GM23248 (cell line): ENCODE measurements at regions not wholly inside any gene's neighbourhood (a gene's known extent, or its start where the extent isn't known, plus 50 kb on each side); places are given as distances from the start of the nearest gene placed in this dataset.

Source experiments
- EZH2 ChIP-seq: fragments of 200-600 bp; sonication (generic); IDR thresholded peaks from 2 replicates; pipeline ENCODE4 v1.6.1; 2018; ENCODE audit warnings: antibody characterized with exemption, mild to moderate bottlenecking; ENCODE audit not compliant: insufficient read depth, poor library complexity, severe bottlenecking
- EZH2phosphoT487 ChIP-seq: fragments of 200-600 bp; sonication (generic); IDR thresholded peaks from 2 replicates; pipeline ENCODE4 v1.6.1; 2018; ENCODE audit warnings: antibody characterized with exemption, moderate library complexity, mild to moderate bottlenecking, low read depth; ENCODE audit not compliant: insufficient read depth

DNA sequence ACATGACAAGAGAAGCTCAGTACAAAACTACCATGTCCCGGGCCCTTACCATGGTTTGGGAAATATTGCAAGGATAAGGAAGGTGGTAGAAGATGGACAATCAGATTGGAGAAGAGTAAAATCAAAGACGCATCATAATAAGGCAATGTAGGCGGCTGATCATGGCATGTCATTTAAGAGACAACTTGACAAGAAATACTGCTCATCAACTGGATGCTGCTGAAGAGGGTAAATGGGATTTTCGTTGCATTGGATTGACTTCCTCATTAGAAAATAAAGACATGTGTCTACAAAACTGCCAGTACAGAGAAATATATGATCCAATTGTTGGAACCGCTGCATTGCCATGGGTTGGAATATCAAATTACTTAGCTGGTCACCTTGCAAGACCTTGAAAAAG, 238.3 kb upstream of the NCKAP5 start:
- TF ChIP-seq EZH2 = no peak
- no peak for TF ChIP-seq EZH2phosphoT487
